ENCODE measurements at regions not wholly inside any gene's neighbourhood (a gene's known extent, or its start where the extent isn't known, plus 50 kb on each side); places are given as distances from the start of the nearest gene placed in this dataset.

GRCh38 chrX:784829-785228, 154.2 kb downstream of the SHOX start:
- no peak for FAIRE-seq

More at GRCh38 chrX:784829-785228, 154.2 kb downstream of the SHOX start:
- H3K27me3 ChIP-seq (replicated peaks in 1 of 4; ENCODE audit: control insufficient read depth in 3 of 4, extremely low read depth in 1 of 4, insufficient read depth in 3 of 4, low read length in 3 of 4) = no peaks in the 10 kb centered on the region; a peak in 1 of 7 replicates
- no peaks in the 10 kb centered on the region for H3K79me1 ChIP-seq (ENCODE audit: low read depth, low read length)
- H3K18ac ChIP-seq (ENCODE audit: extremely low read depth, low read length) = no peak overlapping the region
- H3K27ac ChIP-seq (ENCODE audit: low read depth, low read length) = no peak overlapping the region
- H3K14ac ChIP-seq (ENCODE audit: insufficient read length) = no peak overlapping the region
- H3K4me2 ChIP-seq (ENCODE audit: insufficient read depth in 1 of 2, low read depth in 2 of 2, low read length in 2 of 2) = no peak overlapping the region
- H2BK15ac ChIP-seq (ENCODE audit: low read length) = peak overlapping the region; percentile 61; the same call in 1 of the 2 replicates
- no peak overlapping the region for H2BK120ac ChIP-seq (replicated peaks; ENCODE audit: low read depth, low read length)
- no peak overlapping the region for H4K91ac ChIP-seq (replicated peaks; ENCODE audit: insufficient read length, low read length)
- H3K4me1 ChIP-seq (replicated peaks in 1 of 4; ENCODE audit: control insufficient read depth in 3 of 4, insufficient read depth in 4 of 4, low read length in 3 of 4) = peaks cover 6 to 20% (median 11%) of the 10 kb centered on the region in 4 experiments
- WGBS, 2 experiments (ENCODE audit: extremely low coverage in 1 of 2, insufficient coverage in 1 of 2, insufficient read length in 1 of 2, insufficient replicate concordance in 2 of 2, low coverage in 1 of 2, low lambda C conversion rate in 2 of 2, missing lambda C conversion rate in 1 of 2) = 69% methylated on average over 12 of the region's 13 CpGs; no CpG with 5 or more reads in 1 of the 2 experiments
- H4K20me1 ChIP-seq (replicated peaks in 1 of 2; ENCODE audit: control insufficient read depth in 1 of 2, insufficient read depth in 2 of 2, low read length in 2 of 2) = no peaks in the 10 kb centered on the region
- no peak overlapping the region for H3K56ac ChIP-seq (replicated peaks; ENCODE audit: insufficient read length, low read depth, low read length)
- H2BK20ac ChIP-seq (ENCODE audit: low read length) = no peak overlapping the region; the same call in 1 of the 2 replicates
- no peak overlapping the region for H2BK5ac ChIP-seq (ENCODE audit: low read depth, low read length)
- H3K9ac ChIP-seq (replicated peaks in 1 of 4; ENCODE audit: extremely low read depth in 1 of 4, low read depth in 3 of 4, low read length in 3 of 4) = no peak overlapping the region
- H4K8ac ChIP-seq (ENCODE audit: extremely low read depth, insufficient read depth, low read length) = no peak overlapping the region
- H4K5ac ChIP-seq (ENCODE audit: insufficient read length, low read depth, low read length) = no peak overlapping the region
- ChIA-PET CTCF (ENCODE audit: partially characterized antibody) (no interaction called here), POLR2A (ENCODE audit: partially characterized antibody) (no interaction called here)
- no peaks in the 10 kb centered on the region for H3K36me3 ChIP-seq (ENCODE audit: control insufficient read depth in 2 of 4, insufficient read depth in 4 of 4, low read length in 3 of 4)
- no peak overlapping the region for H2AK5ac ChIP-seq (ENCODE audit: low read depth, low read length)
- peak overlapping the region; percentile 60; the same call in 1 of the 2 replicates for H2BK12ac ChIP-seq (ENCODE audit: low read depth, low read length)
- TF ChIP-seq NRF1 (IDR thresholded peaks at IDR 0.05; ENCODE audit: low read depth, low read length) (no peak), YY1 (IDR thresholded peaks at IDR 0.05; ENCODE audit: low read depth, low read length) (no peak)
- no peak overlapping the region; the same call in 1 of the 2 replicates for H2AFZ ChIP-seq (ENCODE audit: low read length)
- no peaks in the 10 kb centered on the region for H3K79me2 ChIP-seq (ENCODE audit: control insufficient read depth in 1 of 2, insufficient read depth in 2 of 2, low read length in 2 of 2)
- no peaks in the 10 kb centered on the region for H3K9me3 ChIP-seq (ENCODE audit: insufficient read depth in 2 of 2, low read depth in 1 of 2, low read length in 1 of 2)
- no peak overlapping the region for H3K4ac ChIP-seq (replicated peaks; ENCODE audit: insufficient read length, low read depth, low read length)
- H3K4me3 ChIP-seq (ENCODE audit: extremely low read depth in 1 of 4, insufficient read depth in 2 of 4, low read depth in 3 of 4, low read length in 4 of 4) = no peak overlapping the region
- DNase-seq (ENCODE audit: low read depth in 1 of 2, low spot score in 2 of 2) = no peak
- H3K23ac ChIP-seq (ENCODE audit: insufficient read length) = no peak overlapping the region
- no peaks in the 10 kb centered on the region for H3K23me2 ChIP-seq (ENCODE audit: low read depth, low read length)

Data from H1 (cell line).